GM12878 (cell line): ENCODE measurements at regions not wholly inside any gene's neighbourhood (a gene's known extent, or its start where the extent isn't known, plus 50 kb on each side); places are given as distances from the start of the nearest gene placed in this dataset.

ENCODE experiments used
- ATAC-seq: fragments of 200-7000 bp; cut with Tn5 transposase; 3 replicates; pipeline ENCODE4 v1.9.1; 2020; ENCODE audit warnings: mild to moderate bottlenecking, moderate library complexity
- BruUV-seq: library from RNA; stranded (reverse); fragments of 400-500 nt; replicated peaks from 2 replicates; lab custom pipeline; 2021; lab: Mats Ljungman, UMichigan
- CTCF ChIA-PET: fragments of 300-600 bp; sonication (Branson Sonifier 250); formaldehyde crosslinking; extraction: SDS; loops from one replicate; lab custom pipeline; 2021; ENCODE audit warnings: inconsistent platforms; lab: Yijun Ruan, JAX
- POLR2A ChIA-PET: fragments of 350-600 bp; formaldehyde crosslinking; extraction: SDS; loops from one replicate; lab custom pipeline; 2021; ENCODE audit warnings: inconsistent platforms; lab: Charles Lee
- RAD21 ChIA-PET: fragments of 300-600 bp; sonication (Branson Sonifier 250); formaldehyde crosslinking; loops from one replicate; lab custom pipeline; 2023; ENCODE audit warnings: antibody characterized with exemption; ENCODE audit not compliant: unreplicated experiment; lab: Charles Lee
- SMC1A ChIA-PET: fragments of 300-600 bp; sonication (Branson Sonifier 250); formaldehyde crosslinking; loops from one replicate; lab custom pipeline; 2023; ENCODE audit not compliant: unreplicated experiment, uncharacterized antibody; lab: Charles Lee
- DNase-seq: peaks from one replicate; pipeline ENCODE4 v3.0.0-alpha.2; 2011; ENCODE audit warnings: low read depth, low spot score
- FAIRE-seq: peaks from 3 replicates; lab custom pipeline; 2011; peaks lifted over from hg19 to GRCh38; lab: Jason Lieb, UNC
- H2AFZ ChIP-seq: 2 replicates; pipeline ENCODE4 v1.6.0; 2011; ENCODE audit warnings: low read depth, low read length, control low read depth; ENCODE audit not compliant: control insufficient read depth
- H3K27ac ChIP-seq: 2 replicates; pipeline ENCODE4 v1.5.1; 2011; ENCODE audit warnings: control low read depth; ENCODE audit not compliant: control insufficient read depth, insufficient read depth
- H3K27me3 ChIP-seq, 2 experiments: replicated peaks in 1 of 2; 2 replicates each; pipeline versions ENCODE4 v1.6.0 to v1.6.1; 2011; ENCODE audit warnings: low read length in 1 of 2; ENCODE audit not compliant: control insufficient read depth in 2 of 2, insufficient read depth in 2 of 2
- H3K36me3 ChIP-seq, 2 experiments: 2 replicates each; pipeline ENCODE4 v1.5.1; 2011; ENCODE audit warnings: low read length in 1 of 2; ENCODE audit not compliant: control insufficient read depth in 2 of 2, insufficient read depth in 2 of 2
- H3K4me1 ChIP-seq: 2 replicates; pipeline ENCODE4 v1.6.1; 2011; ENCODE audit warnings: mild to moderate bottlenecking, low read length, moderate library complexity, mixed read lengths; ENCODE audit not compliant: control insufficient read depth, insufficient read depth
- H3K4me2 ChIP-seq: 2 replicates; pipeline ENCODE4 v1.6.0; 2011; ENCODE audit warnings: control low read depth; ENCODE audit not compliant: control insufficient read depth, insufficient read depth
- H3K4me3 ChIP-seq: fragments of 200-600 bp; sonication (generic); 2 replicates; pipeline ENCODE4 v1.5.1; 2016
- H3K79me2 ChIP-seq: 2 replicates; pipeline ENCODE4 v1.6.0; 2011; ENCODE audit warnings: low read length; ENCODE audit not compliant: control insufficient read depth, insufficient read depth
- H3K9ac ChIP-seq: 2 replicates; pipeline ENCODE4 v1.8.0; 2011; ENCODE audit warnings: low read length, control low read depth, mixed read lengths; ENCODE audit not compliant: control insufficient read depth, insufficient read depth
- H3K9me3 ChIP-seq: replicated peaks from 3 replicates; pipeline ENCODE4 v1.5.1; 2011; ENCODE audit warnings: mild to moderate bottlenecking, low read length; ENCODE audit not compliant: control insufficient read depth, insufficient read depth
- H4K20me1 ChIP-seq: 2 replicates; pipeline ENCODE4 v1.6.0; 2011; ENCODE audit not compliant: control insufficient read depth, insufficient read depth
- FOXK2 ChIP-seq: fragments of 450-650 bp; IDR thresholded peaks from 2 replicates; pipeline ENCODE4 v1.6.1; 2017; ENCODE audit warnings: mild to moderate bottlenecking, moderate library complexity
- MEF2B ChIP-seq: fragments of 450-650 bp; IDR thresholded peaks from 2 replicates; pipeline ENCODE4 v1.6.1; 2018; ENCODE audit warnings: mild to moderate bottlenecking, moderate library complexity; ENCODE audit not compliant: partially characterized antibody, poor library complexity, severe bottlenecking
- NFYB ChIP-seq: IDR thresholded peaks from 2 replicates; pipeline ENCODE4 v1.6.1; 2011; ENCODE audit warnings: low read depth, mild to moderate bottlenecking, low read length, improper control_type of control experiment, moderate library complexity; ENCODE audit not compliant: insufficient read depth
- ZNF592 ChIP-seq: fragments of 450-650 bp; IDR thresholded peaks from 2 replicates; pipeline ENCODE4 v1.6.1; 2017; ENCODE audit warnings: mild to moderate bottlenecking, moderate library complexity
- WGBS: methylation state at CpG from one replicate; pipeline ENCODE4 v1.1.6; 2016; ENCODE audit warnings: low lambda C conversion rate; ENCODE audit not compliant: insufficient replicate concordance, insufficient coverage; ENCODE audit errors: missing lambda C conversion rate; 5-methylcytosine and 5-hydroxymethylcytosine counted together
- in situ Hi-C: fragments of 300-500 bp; cut with MboI; formaldehyde crosslinking; loops from 9 replicates; pipeline ENCODE4 v1.14.3; 2018; ENCODE audit warnings: mixed read lengths
- intact Hi-C: fragments of 100-400 bp; cut with micrococcal nuclease; formaldehyde crosslinking; loops from one replicate; pipeline ENCODE4 v1.14.2; 2022; ENCODE audit not compliant: unreplicated experiment

GRCh38 chr13:87129602-87130300 is 541.4 kb upstream of the SLITRK5 start:
- Histone ChIP-seq H3K27ac (no peak overlapping the region), H3K4me2 (no peak overlapping the region), H3K4me3 (no peak overlapping the region), H3K79me2 (no peaks in the 10 kb centered on the region), H3K9me3 (no peaks in the 10 kb centered on the region), H2AFZ (no peak overlapping the region), H3K4me1 (no peaks in the 10 kb centered on the region), H3K9ac (no peak overlapping the region), H4K20me1 (no peaks in the 10 kb centered on the region), H3K36me3 (no peaks in the 10 kb centered on the region), H3K27me3 (no peaks in the 10 kb centered on the region)
- intact Hi-C loops (no loop called here), in situ Hi-C loops (no loop called here)
- DNase-seq (no peak), ATAC-seq (no peak), FAIRE-seq (no peak)
- CTCF ChIA-PET: no interaction called here
- BruUV-seq: no TSS peak
- WGBS: 35% methylated on average over 2 of the region's 2 CpGs
- RAD21 ChIA-PET: no interaction called here
- SMC1A ChIA-PET: no interaction called here
- POLR2A ChIA-PET: no interaction called here
- no peak for TF ChIP-seq NFYB
- no peak for TF ChIP-seq ZNF592
- no peak for TF ChIP-seq MEF2B
- no peak for TF ChIP-seq FOXK2
